HG03095 (cell line): ENCODE measurements at regions not wholly inside any gene's neighbourhood (a gene's known extent, or its start where the extent isn't known, plus 50 kb on each side); places are given as distances from the start of the nearest gene placed in this dataset.
"Not testable (repeated sequence)": the region's sequence is repeated elsewhere in the genome, so short reads cannot be mapped to it uniquely, and the experiment has no call there.

Source experiments
- ATAC-seq: cut with Tn5 transposase; IDR thresholded peaks from one replicate; pipeline ENCODE4 v1.9.1; 2021; ENCODE audit warnings: moderate library complexity; ENCODE audit not compliant: unreplicated experiment

GRCh38 chr2:199572571-199572970 is 114.8 kb upstream of the SATB2 start:
- no peak for ATAC-seq

- no peak for ATAC-seq
Measured at GRCh38 chr2:199570934-199571333, 113.2 kb upstream of the SATB2 start.

- ATAC-seq, result no peak
Measured at GRCh38 chr2:199569336-199569735, 111.6 kb upstream of the SATB2 start.

GRCh38 chr2:199558156-199558555 is 100.4 kb upstream of the SATB2 start:
- no peak for ATAC-seq

GRCh38 chr2:199556527-199557285 is 99.0 kb upstream of the SATB2 start:
- no peak for ATAC-seq

GRCh38 chr2:199554026-199554425 is 96.3 kb upstream of the SATB2 start:
- no peak for ATAC-seq

GRCh38 chr2:199552141-199552540 is 94.4 kb upstream of the SATB2 start:
- no peak for ATAC-seq

- no peak for ATAC-seq
Measured at GRCh38 chr2:199543606-199544172, 86.0 kb upstream of the SATB2 start.

- ATAC-seq, result no peak
Measured at GRCh38 chr2:199535445-199536177, 77.9 kb upstream of the SATB2 start.

- ATAC-seq, result not testable (repeated sequence)
Measured at GRCh38 chr2:199533873-199534272, 76.1 kb upstream of the SATB2 start.

GRCh38 chr2:199527071-199527470 is 69.3 kb upstream of the SATB2 start:
- ATAC-seq, result no peak

- ATAC-seq, result no peak
Measured at GRCh38 chr2:199524689-199525574, 67.2 kb upstream of the SATB2 start.

- ATAC-seq, result peak; percentile 66
Measured at GRCh38 chr2:199509403-199509802, 51.7 kb upstream of the SATB2 start.
